Mesendoderm (in vitro differentiated cells): ENCODE measurements at regions not wholly inside any gene's neighbourhood (a gene's known extent, or its start where the extent isn't known, plus 50 kb on each side); places are given as distances from the start of the nearest gene placed in this dataset.
A peak's percentile ranks its signal among the peaks of the same experiment; 100 is the strongest.

Source experiments
- DNase-seq: peaks from one replicate; pipeline ENCODE4 v3.0.0; 2013
- H2AK5ac ChIP-seq: 2 replicates; pipeline ENCODE4 v1.6.1; 2013; ENCODE audit warnings: low read length, inconsistent platforms
- H2BK120ac ChIP-seq: 2 replicates; pipeline ENCODE4 v1.6.1; 2013; ENCODE audit warnings: low read depth, mild to moderate bottlenecking, low read length, moderate library complexity, mixed read lengths
- H2BK15ac ChIP-seq: replicated peaks from 2 replicates; pipeline ENCODE4 v1.6.1; 2013; ENCODE audit warnings: low read depth, mild to moderate bottlenecking, moderate library complexity
- H2BK5ac ChIP-seq: 2 replicates; pipeline ENCODE4 v1.6.1; 2013; ENCODE audit warnings: low read length, inconsistent platforms
- H3K18ac ChIP-seq: 2 replicates; pipeline ENCODE4 v1.6.1; 2013; ENCODE audit warnings: mild to moderate bottlenecking, low read length, mixed read lengths
- H3K23ac ChIP-seq: one replicate; pipeline ENCODE4 v1.6.1; 2013; ENCODE audit warnings: low read length
- H3K27ac ChIP-seq: 2 replicates; pipeline ENCODE4 v1.5.1; 2013; ENCODE audit warnings: low read depth, mild to moderate bottlenecking, inconsistent platforms, low read length, moderate library complexity
- H3K27me3 ChIP-seq: 2 replicates; pipeline ENCODE4 v1.6.1; 2013; ENCODE audit warnings: low read length, control low read depth, mild to moderate bottlenecking, inconsistent platforms; ENCODE audit not compliant: insufficient read depth, poor library complexity
- H3K36me3 ChIP-seq: 2 replicates; pipeline ENCODE4 v1.6.1; 2013; ENCODE audit warnings: low read length, inconsistent platforms; ENCODE audit not compliant: control insufficient read depth, insufficient read depth
- H3K4ac ChIP-seq: one replicate; pipeline ENCODE4 v1.6.1; 2013; ENCODE audit warnings: low read depth, mild to moderate bottlenecking, low read length, moderate library complexity
- H3K4me1 ChIP-seq: 2 replicates; pipeline ENCODE4 v1.6.1; 2013; ENCODE audit warnings: low read depth, low read length, inconsistent platforms; ENCODE audit not compliant: control insufficient read depth
- H3K4me2 ChIP-seq: 2 replicates; pipeline ENCODE4 v1.6.1; 2013; ENCODE audit warnings: low read length
- H3K4me3 ChIP-seq: 2 replicates; pipeline ENCODE4 v1.5.1; 2013; ENCODE audit warnings: mild to moderate bottlenecking, low read length
- H3K56ac ChIP-seq: one replicate; pipeline ENCODE4 v1.6.1; 2013; ENCODE audit warnings: low read length
- H3K79me1 ChIP-seq: 2 replicates; pipeline ENCODE4 v1.6.1; 2013; ENCODE audit warnings: low read length, inconsistent platforms
- H3K79me2 ChIP-seq: 2 replicates; pipeline ENCODE4 v1.6.1; 2013; ENCODE audit warnings: mild to moderate bottlenecking, low read length; ENCODE audit not compliant: control insufficient read depth, insufficient read depth
- H3K9ac ChIP-seq: 2 replicates; pipeline ENCODE4 v1.6.1; 2013; ENCODE audit warnings: low read length, inconsistent platforms
- H4K5ac ChIP-seq: one replicate; pipeline ENCODE4 v1.6.1; 2013; ENCODE audit warnings: low read length
- H4K8ac ChIP-seq: one replicate; pipeline ENCODE4 v1.6.1; 2013; ENCODE audit warnings: low read depth, mild to moderate bottlenecking, control low read depth, low read length, moderate library complexity
- WGBS: extraction: QIAGEN DNeasy Blood & Tissue Kit; methylation state at CpG from one replicate; pipeline ENCODE4 v1.1.7; 2013; ENCODE audit warnings: low lambda C conversion rate, missing lambda C conversion rate; ENCODE audit not compliant: insufficient coverage; ENCODE audit errors: extremely low coverage; 5-methylcytosine and 5-hydroxymethylcytosine counted together

DNA sequence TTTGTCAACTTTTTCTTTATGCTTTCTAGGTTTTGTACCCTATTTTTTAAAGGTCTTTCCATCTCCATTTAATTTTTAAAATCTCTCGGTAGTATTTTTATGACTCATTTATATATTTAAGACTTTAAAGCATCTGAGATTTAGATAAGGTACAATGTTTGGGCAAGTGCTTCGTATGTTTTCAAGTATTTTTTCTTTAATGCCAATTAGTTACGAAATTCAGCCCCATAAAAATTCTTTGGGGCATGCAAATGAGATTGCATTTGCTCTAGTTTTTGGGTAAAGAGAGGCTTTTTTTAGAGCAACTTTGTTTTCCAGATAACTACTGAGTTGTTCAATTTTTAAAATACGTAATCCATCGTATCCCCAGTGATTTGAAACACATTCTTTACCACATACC is 65.3 kb upstream of the CRHR1 start:
- H3K79me1 ChIP-seq: no peaks in the 10 kb centered on the region
- H3K4ac ChIP-seq: no peak overlapping the region
- H3K4me2 ChIP-seq: no peak overlapping the region
- H4K8ac ChIP-seq: no peak overlapping the region
- no peak overlapping the region for H3K18ac ChIP-seq
- no peak overlapping the region for H3K9ac ChIP-seq
- no peak overlapping the region for H3K4me3 ChIP-seq
- no peak overlapping the region for H2BK5ac ChIP-seq
- H3K79me2 ChIP-seq: no peaks in the 10 kb centered on the region
- H3K27me3 ChIP-seq: no peaks in the 10 kb centered on the region
- no peaks in the 10 kb centered on the region for H3K36me3 ChIP-seq
- no peak overlapping the region for H3K27ac ChIP-seq
- H3K4me1 ChIP-seq: no peaks in the 10 kb centered on the region
- H2BK120ac ChIP-seq: no peak overlapping the region
- no peak overlapping the region for H4K5ac ChIP-seq
- no CpG with 5 or more reads among the region's 5 CpGs for WGBS
- H3K56ac ChIP-seq: no peak overlapping the region
- H2BK15ac ChIP-seq: no peak overlapping the region
- DNase-seq: no peak
- no peak overlapping the region for H2AK5ac ChIP-seq
- no peak overlapping the region for H3K23ac ChIP-seq

- Histone ChIP-seq H3K4ac (no peak overlapping the region), H2AK5ac (no peak overlapping the region), H3K27me3 (no peaks in the 10 kb centered on the region), H2BK15ac (no peak overlapping the region), H3K9ac (no peak overlapping the region), H3K27ac (no peak overlapping the region), H3K4me2 (no peak overlapping the region), H3K23ac (no peak overlapping the region), H4K5ac (no peak overlapping the region), H3K18ac (no peak overlapping the region), H2BK120ac (no peak overlapping the region), H3K79me2 (no peaks in the 10 kb centered on the region), H3K4me1 (no peaks in the 10 kb centered on the region), H3K36me3 (no peaks in the 10 kb centered on the region), H4K8ac (no peak overlapping the region), H3K4me3 (no peak overlapping the region), H3K56ac (no peak overlapping the region), H2BK5ac (no peak overlapping the region), H3K79me1 (no peaks in the 10 kb centered on the region)
- peak; percentile 81 for DNase-seq
- no CpG with 5 or more reads among the region's 3 CpGs for WGBS
Observed at GRCh38 chr17:45719335-45720071, 64.6 kb upstream of the CRHR1 start.

DNA sequence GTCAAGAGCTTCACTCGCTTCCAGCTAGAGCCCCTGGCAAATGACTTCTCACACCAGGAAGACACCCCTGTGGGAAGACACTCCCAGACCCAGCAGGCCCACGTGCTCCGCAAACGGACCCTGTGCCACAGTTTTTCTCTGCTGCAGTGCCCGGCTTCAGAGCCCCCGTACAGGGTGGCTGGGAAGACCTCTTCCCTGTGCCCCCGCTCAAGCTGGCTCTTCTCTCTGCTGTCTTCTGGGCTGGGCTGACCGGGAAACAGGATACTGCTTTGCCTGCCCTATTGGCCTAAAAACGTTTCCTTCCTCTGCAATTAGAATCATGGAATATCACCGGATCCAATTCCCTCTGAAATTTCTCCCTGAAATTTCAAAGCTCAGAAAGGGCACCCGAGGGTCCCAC is 63.7 kb upstream of the CRHR1 start:
- no peaks in the 10 kb centered on the region for H3K27me3 ChIP-seq
- H3K4me3 ChIP-seq: no peak overlapping the region
- H3K9ac ChIP-seq: no peak overlapping the region
- DNase-seq: no peak
- no peak overlapping the region for H3K4me2 ChIP-seq
- WGBS: no CpG with 5 or more reads among the region's 11 CpGs
- no peak overlapping the region for H3K56ac ChIP-seq
- H2BK5ac ChIP-seq: no peak overlapping the region
- no peak overlapping the region for H2AK5ac ChIP-seq
- H3K79me1 ChIP-seq: no peaks in the 10 kb centered on the region
- no peak overlapping the region for H3K4ac ChIP-seq
- no peaks in the 10 kb centered on the region for H3K36me3 ChIP-seq
- H3K27ac ChIP-seq: no peak overlapping the region
- H4K8ac ChIP-seq: no peak overlapping the region
- H4K5ac ChIP-seq: no peak overlapping the region
- no peak overlapping the region for H2BK15ac ChIP-seq
- H3K4me1 ChIP-seq: no peaks in the 10 kb centered on the region
- no peak overlapping the region for H3K18ac ChIP-seq
- H3K23ac ChIP-seq: no peak overlapping the region
- H3K79me2 ChIP-seq: no peaks in the 10 kb centered on the region
- no peak overlapping the region for H2BK120ac ChIP-seq

- Histone ChIP-seq H2BK15ac (no peak overlapping the region), H3K23ac (no peak overlapping the region), H3K4me2 (no peak overlapping the region), H2BK120ac (no peak overlapping the region), H3K79me1 (no peaks in the 10 kb centered on the region), H3K9ac (no peak overlapping the region), H3K18ac (no peak overlapping the region), H3K56ac (no peak overlapping the region), H4K5ac (no peak overlapping the region), H3K79me2 (no peaks in the 10 kb centered on the region), H2BK5ac (no peak overlapping the region), H3K4me3 (no peak overlapping the region), H4K8ac (no peak overlapping the region), H3K27me3 (no peaks in the 10 kb centered on the region), H3K36me3 (no peaks in the 10 kb centered on the region), H3K4me1 (no peaks in the 10 kb centered on the region), H3K4ac (no peak overlapping the region), H3K27ac (no peak overlapping the region), H2AK5ac (no peak overlapping the region)
- DNase-seq: peak; percentile 78
- no CpG with 5 or more reads among the region's 7 CpGs for WGBS
Observed at GRCh38 chr17:45722161-45722560, 62.0 kb upstream of the CRHR1 start.

DNA sequence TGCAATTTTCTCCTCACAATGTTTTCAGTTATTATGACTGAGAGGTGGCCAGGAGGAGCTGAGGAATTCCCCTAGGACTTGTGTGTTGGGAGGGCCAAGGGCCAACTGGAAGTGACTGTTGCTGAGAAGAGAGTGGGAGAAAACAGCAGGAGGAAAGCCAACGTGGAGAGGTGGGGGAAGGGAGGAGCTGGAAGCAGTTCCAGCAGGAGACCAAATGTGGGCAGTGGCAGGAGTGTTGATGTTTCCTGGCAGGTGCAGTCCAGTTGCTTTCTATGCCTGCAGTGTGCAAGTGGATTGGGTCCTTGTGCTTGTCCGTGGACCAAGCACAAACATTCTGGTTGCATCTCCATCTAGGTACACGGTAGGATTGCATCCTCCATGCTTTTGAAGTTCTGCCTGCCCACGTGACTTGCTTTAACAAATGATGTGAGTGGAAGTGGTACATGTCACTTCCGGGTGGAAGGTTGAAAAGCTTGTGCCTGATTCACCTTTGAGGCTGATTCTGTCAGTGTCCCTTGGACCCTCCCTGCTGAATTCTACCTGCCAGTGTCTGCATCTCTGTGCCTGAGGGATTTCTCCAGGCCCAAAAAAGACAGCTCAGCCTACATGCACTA is 54.7 kb upstream of the CRHR1 start:
- Histone ChIP-seq H4K5ac (no peak overlapping the region), H3K79me1 (no peaks in the 10 kb centered on the region), H3K18ac (no peak overlapping the region), H3K4me1 (no peaks in the 10 kb centered on the region), H3K4ac (no peak overlapping the region), H3K4me3 (no peak overlapping the region), H2BK15ac (no peak overlapping the region), H3K79me2 (no peaks in the 10 kb centered on the region), H3K27me3 (no peaks in the 10 kb centered on the region), H2BK5ac (no peak overlapping the region), H4K8ac (no peak overlapping the region), H3K27ac (no peak overlapping the region), H2BK120ac (no peak overlapping the region), H3K4me2 (no peak overlapping the region), H3K56ac (no peak overlapping the region), H2AK5ac (no peak overlapping the region), H3K23ac (no peak overlapping the region), H3K9ac (no peak overlapping the region), H3K36me3 (no peaks in the 10 kb centered on the region)
- DNase-seq: no peak
- WGBS: no CpG with 5 or more reads among the region's 5 CpGs

GRCh38 chr17:45730192-45730591 is 53.9 kb upstream of the CRHR1 start:
- Histone ChIP-seq H3K4me3 (no peak overlapping the region), H3K79me2 (no peaks in the 10 kb centered on the region), H2BK5ac (no peak overlapping the region), H3K4me2 (no peak overlapping the region), H3K36me3 (no peaks in the 10 kb centered on the region), H3K79me1 (no peaks in the 10 kb centered on the region), H3K27me3 (no peaks in the 10 kb centered on the region), H2BK120ac (no peak overlapping the region), H3K9ac (no peak overlapping the region), H3K18ac (no peak overlapping the region), H4K5ac (no peak overlapping the region), H4K8ac (no peak overlapping the region), H2BK15ac (no peak overlapping the region), H3K27ac (no peak overlapping the region), H3K4me1 (no peaks in the 10 kb centered on the region), H2AK5ac (no peak overlapping the region), H3K23ac (no peak overlapping the region), H3K56ac (no peak overlapping the region), H3K4ac (no peak overlapping the region)
- DNase-seq: no peak
- no CpG with 5 or more reads among the region's 2 CpGs for WGBS
